Lower leg skin (tissue), 3 donors: ENCODE measurements at regions not wholly inside any gene's neighbourhood (a gene's known extent, or its start where the extent isn't known, plus 50 kb on each side); places are given as distances from the start of the nearest gene placed in this dataset.

ENCODE experiments used
- CTCF ChIP-seq, 3 donors: fragments of 450-650 bp; IDR thresholded peaks; one replicate each; pipeline ENCODE4 v1.5.1; 2016; ENCODE audit warnings: antibody characterized with exemption in 3 of 3, mild to moderate bottlenecking in 3 of 3, moderate library complexity in 2 of 3
- POLR2A ChIP-seq, 2 donors: fragments of 450-650 bp; IDR thresholded peaks; one replicate each; pipeline ENCODE4 v1.6.1; 2016 to 2017; ENCODE audit warnings: antibody characterized with exemption in 2 of 2, mild to moderate bottlenecking in 1 of 2, moderate library complexity in 1 of 2

- TF ChIP-seq CTCF (IDR thresholded peaks at IDR 0.05) (no peak), POLR2A (IDR thresholded peaks at IDR 0.05) (no peak)
Observed at GRCh38 chr4:130029442-130029841, 933.5 kb downstream of the C4orf33 start.
